Head of caudate nucleus (tissue), 42 donors: ENCODE measurements at regions not wholly inside any gene's neighbourhood (a gene's known extent, or its start where the extent isn't known, plus 50 kb on each side); places are given as distances from the start of the nearest gene placed in this dataset.
"Not testable (repeated sequence)": the region's sequence is repeated elsewhere in the genome, so short reads cannot be mapped to it uniquely, and the experiment has no call there.

ENCODE experiments used
- DNase-seq, 42 donors: peaks; one replicate each; pipeline versions ENCODE4 v3.0.0 to v3.0.0-alpha.2; 2020 to 2021; ENCODE audit warnings: mixed read lengths in 7 of 42
- intact Hi-C: fragments of 100-400 bp; cut with DNase I; formaldehyde crosslinking; loops from one replicate; pipeline ENCODE4 v1.15.0; 2022

GRCh38 chr5:102554082-102554481 lies 55.3 kb upstream of the SLCO6A1 start:
- no peak for DNase-seq
- intact Hi-C loops: no loop called here

DNA sequence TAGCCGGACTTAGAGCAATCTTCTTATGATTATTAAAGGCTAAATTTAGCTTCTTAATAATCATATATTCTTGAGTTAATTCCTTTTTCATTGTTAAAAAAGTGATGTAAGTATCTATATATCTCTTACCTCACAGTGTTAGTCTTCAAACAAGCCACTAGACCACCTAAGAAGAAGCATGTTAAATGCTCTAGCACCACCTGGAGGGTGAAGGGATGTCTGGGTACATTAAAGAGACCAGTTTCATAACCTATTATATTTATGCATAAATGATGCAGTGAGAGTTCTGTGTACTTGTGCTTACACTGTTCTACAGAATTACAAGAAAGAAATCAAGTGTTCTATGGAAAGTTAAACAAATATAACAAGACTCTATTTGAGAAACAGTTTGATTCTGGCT lies 55.9 kb upstream of the SLCO6A1 start:
- intact Hi-C loops: no loop called here
- DNase-seq: no peak

DNA sequence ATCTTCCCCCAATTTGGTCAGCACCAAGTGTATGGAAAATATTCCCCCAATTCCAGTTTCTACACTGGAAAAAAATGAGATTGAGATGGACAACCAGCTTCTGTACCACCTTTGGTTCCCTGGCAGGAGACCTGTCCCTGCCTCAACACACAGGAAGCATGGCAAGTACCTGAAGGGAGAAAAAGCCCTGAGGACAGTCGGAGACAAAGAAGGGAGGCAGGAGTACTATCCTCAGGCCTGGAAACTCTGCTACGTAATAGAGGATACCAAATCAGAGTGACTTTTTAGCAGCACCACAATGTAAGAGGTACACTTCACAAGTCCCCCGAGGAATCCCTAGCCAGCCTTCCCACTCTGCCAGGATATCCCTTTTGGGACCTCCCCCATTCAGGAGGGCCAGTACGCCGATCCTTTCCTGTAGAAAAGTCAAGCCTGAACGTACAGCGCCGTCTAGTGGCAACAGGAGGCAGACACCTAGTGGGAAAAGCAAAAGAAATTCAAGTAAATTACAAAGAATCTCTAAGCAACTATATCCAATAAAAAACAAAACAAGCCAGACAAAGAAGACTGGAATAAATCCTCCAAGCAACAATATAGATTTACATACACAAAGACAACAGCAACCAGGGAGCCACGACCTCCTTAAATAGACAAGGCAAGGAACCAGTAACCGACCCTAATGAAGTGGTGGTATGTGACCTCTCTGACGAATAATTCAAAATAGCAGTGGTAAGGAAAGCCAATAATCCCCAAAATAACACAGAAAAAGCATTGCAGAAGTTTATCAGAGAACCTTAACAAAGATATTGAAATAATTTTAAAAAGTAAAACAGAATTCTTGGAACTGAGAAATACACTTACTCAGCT lies 63.3 kb upstream of the SLCO6A1 start:
- peak in 3 of 42 donors; percentile 4 to 43 (median 36) for DNase-seq
- intact Hi-C loops: no loop called here

DNA sequence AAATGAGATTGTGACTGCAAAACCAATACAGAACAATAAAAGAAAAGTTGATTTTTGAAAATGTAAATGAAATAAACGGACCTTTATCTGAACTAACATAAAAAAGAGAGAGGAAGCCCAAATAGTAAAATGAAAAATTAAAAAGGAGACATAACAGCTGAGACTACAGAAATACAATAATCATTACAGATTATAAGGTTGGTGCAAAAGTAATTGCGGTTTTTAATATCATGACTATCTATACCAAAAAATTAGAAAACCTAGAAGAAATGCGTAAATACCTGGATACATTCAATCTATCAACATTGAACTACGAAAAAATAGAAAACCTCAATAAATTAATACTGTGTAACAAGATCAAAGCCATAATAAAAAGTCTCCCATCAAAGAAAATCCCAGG lies 71.9 kb upstream of the SLCO6A1 start:
- intact Hi-C loops: no loop called here
- DNase-seq: no peak

GRCh38 chr5:102578362-102578761 lies 79.6 kb upstream of the SLCO6A1 start:
- intact Hi-C loops: no loop called here
- no peak for DNase-seq

DNA sequence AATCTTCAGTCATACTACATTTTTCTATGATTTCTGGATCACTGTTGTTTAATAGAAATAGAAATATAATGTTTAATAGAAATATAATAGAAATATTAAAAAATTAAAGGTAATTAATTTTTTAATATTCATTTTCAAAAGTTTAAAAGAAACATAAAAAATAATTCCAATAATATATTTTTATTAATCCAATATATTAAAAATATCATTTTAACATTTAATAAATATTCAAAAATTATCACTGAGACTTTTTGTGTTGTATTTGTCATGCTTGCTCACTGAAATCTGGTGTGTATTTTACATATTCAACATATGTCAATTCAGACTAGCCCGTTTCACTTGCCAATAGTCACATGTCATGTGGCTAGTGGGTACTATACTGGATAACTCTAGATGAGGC lies 80.6 kb upstream of the SLCO6A1 start:
- no peak for DNase-seq
- intact Hi-C loops: no loop called here

DNA sequence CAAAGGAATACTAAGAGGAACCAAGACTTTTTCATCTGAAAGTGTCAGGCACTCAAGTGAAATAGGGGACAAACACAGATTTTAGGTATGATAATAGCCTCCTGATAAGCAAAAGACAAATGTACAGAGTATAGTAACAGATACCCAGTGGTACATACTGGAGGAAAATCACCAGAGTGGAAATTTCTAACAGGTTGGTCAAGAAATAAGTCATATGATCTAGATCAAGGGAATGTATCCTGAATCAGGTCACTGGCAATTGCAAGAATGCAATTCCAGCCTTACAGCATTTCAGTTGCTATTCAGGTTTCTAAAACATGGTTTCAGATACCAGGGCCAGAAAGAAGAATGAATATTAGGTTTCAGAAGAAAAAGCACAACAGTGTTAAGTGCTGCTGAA lies 82.2 kb upstream of the SLCO6A1 start:
- no peak for DNase-seq
- intact Hi-C loops: loop anchor here (10.0 kb wide), 1 partner anchor 464 kb away; no protein-coding TSS in a partner anchor

GRCh38 chr5:102582696-102583095 lies 83.9 kb upstream of the SLCO6A1 start:
- intact Hi-C loops: loop anchor here (10.0 kb wide), 1 partner anchor 462 kb away; no protein-coding TSS in a partner anchor
- no peak for DNase-seq

DNA sequence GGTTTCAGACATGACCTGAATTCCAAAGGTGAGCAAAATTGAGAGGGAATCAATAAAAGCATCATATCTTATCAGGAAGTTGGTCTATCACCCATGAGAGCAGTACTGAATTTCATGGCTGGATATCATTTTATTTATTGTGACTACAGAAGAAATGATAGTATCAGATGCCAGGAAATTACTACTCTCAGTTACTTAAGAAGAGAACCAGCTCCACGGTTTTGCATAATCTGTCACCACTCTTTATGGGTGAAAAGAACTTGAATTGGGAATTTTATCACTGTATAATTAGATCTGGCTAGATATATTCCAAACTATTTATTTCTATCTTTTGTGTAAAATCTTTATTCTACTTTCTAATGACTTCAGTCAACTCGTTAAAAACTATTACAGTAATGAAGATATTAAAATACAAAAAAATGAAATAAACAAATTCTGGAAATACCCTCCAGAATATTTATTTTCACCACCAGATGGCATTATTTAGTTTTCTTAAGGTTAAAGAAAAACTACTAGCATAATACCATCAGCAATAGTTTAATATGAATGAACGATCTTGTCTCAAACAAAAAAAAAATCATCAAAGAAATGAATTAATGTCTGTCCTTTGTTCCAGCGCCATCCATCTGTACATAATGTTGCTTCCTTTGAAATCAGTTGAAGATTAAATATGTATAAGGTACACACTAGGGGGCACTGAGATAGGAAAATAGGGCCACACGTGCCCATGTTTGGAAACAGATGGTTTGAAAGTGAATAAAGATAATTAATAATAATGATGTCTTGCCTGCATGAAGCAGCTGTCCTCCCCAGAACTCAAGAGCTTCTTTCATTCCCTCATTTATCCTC lies 84.7 kb upstream of the SLCO6A1 start:
- intact Hi-C loops: loop anchor here (10.0 kb wide), 1 partner anchor 461 kb away; no protein-coding TSS in a partner anchor
- DNase-seq: no peak

GRCh38 chr5:102589661-102590060 lies 90.9 kb upstream of the SLCO6A1 start:
- no peak for DNase-seq
- intact Hi-C loops: loop anchor here (10.0 kb wide), 1 partner anchor 455 kb away; no protein-coding TSS in a partner anchor

DNA sequence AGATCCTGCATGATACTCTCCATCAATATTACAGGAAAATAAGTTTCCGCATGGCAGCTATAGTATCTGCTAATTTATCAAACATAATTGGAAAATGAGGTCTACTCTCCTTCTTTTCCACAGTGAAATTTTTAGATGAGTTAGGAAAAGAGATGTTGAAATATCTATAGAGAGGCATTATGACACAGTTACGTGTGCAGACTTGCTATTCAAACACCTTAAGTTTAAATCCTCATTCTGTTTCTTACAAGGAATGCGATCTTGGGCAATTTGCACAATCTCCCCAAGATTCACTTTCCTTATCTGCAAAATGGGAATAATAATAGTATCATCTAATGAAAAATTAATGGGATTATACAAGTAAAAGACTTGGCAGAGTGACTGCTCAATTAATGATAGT lies 91.7 kb upstream of the SLCO6A1 start:
- intact Hi-C loops: no loop called here
- no peak for DNase-seq

- DNase-seq: no peak
- intact Hi-C loops: no loop called here
Measured at GRCh38 chr5:102591650-102592049, 92.8 kb upstream of the SLCO6A1 start.

DNA sequence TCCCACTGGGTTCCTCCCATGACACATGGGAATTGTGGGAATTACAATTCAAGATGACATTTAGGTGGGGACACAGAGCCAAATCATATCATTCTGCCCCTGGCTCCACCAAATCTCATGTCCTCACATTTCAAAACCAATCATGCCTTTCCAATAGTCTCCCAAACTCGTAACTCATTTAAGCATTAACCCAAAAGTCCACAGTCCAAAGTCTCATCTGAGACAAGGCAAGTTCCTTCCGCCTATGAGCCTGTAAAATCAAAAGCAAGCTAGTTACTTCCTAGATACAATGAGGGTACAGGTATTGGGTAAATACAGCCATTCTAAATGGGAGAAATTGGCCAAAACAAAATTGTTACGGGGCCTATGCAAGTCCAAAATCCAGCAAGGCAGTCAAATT lies 93.8 kb upstream of the SLCO6A1 start:
- intact Hi-C loops, DNase-seq: not testable (repeated sequence)

- no peak for DNase-seq
- intact Hi-C loops: no loop called here
Measured at GRCh38 chr5:102594192-102594591, 95.4 kb upstream of the SLCO6A1 start.

- intact Hi-C loops: no loop called here
- no peak for DNase-seq
Measured at GRCh38 chr5:102595332-102595731, 96.5 kb upstream of the SLCO6A1 start.

DNA sequence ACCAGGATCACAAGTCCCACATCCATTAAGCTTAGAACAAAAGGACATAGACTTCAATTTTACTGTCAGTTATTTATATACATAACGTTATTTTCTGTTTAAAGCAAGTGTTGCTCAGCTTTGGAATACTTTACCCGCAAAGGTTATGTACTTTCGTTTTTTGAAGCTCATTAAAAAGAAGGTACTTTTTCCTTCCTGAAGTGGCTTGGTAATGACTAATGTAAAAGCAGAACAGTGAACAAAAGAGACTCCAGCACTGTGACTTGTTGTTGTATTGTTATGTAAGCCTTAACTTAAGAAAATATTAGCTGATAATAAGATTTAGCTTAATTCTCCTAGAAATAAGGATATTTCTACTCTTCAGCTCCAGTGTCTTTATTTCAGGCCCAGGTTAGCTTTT lies 97.3 kb upstream of the SLCO6A1 start:
- DNase-seq: no peak
- intact Hi-C loops: no loop called here

GRCh38 chr5:102596951-102597350 lies 98.2 kb upstream of the SLCO6A1 start:
- intact Hi-C loops: no loop called here
- DNase-seq: no peak

DNA sequence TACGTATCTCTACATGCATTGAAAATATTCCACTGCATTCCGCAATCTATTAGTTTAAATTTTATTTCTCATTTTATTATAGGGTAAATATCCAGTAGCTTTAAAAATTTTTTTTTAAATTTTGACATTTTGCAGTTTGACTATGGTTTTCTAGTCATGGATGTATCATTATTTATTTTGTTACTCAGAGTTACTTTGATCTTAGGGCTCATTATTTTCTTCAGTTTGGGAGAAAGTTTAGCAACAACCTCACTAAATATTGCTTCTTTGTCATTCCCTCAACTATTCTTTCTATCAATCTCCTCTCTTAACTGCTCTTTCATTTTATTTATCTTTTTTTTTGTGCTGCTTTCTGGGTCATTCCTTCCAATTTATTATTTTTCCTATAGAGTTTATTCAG lies 100.5 kb upstream of the SLCO6A1 start:
- DNase-seq: no peak
- intact Hi-C loops: no loop called here

DNA sequence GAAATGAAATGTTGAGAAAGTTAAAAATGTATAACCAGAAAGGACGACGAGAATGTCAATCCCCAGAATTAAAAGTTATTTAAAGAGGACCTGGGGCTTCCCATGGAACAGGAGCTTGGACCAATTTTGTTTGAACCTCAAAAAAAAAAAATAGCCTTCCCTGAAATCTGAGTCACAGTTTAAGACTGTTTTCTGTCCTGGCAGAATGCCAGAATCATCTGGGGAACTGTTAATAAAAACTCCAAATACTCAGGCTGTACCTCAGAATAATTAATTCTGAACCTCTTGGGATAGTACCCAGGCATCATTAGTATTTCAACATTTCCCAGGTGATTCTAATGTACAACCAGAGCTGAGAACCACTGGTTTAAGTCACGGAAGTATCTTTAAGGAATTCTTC lies 102.2 kb upstream of the SLCO6A1 start:
- intact Hi-C loops: no loop called here
- no peak for DNase-seq

DNA sequence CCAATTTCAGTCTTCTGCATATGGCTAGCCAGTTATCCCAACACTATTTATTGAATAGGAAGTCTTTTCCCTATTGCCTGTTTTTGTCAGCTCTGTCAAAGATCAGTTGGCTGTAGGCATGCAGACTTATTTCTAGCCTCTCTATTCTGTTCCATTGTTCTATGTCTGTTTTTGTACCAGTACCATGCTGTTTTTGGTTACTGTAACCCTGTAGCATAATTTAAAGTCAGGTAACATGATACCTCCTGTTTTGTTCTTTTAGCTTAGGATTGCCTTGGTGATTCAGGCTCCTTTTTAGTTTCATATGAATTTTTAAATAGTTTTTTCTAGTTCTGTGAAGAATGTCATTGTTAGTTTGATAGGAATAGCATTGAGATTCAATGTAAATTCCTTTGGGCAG lies 104.9 kb upstream of the SLCO6A1 start:
- DNase-seq: no peak
- intact Hi-C loops: no loop called here
